Left lobe of liver (tissue), 2 donors: ENCODE measurements at regions not wholly inside any gene's neighbourhood (a gene's known extent, or its start where the extent isn't known, plus 50 kb on each side); places are given as distances from the start of the nearest gene placed in this dataset.
"Not testable (repeated sequence)": the region's sequence is repeated elsewhere in the genome, so short reads cannot be mapped to it uniquely, and the experiment has no call there.

Experiments
- ATAC-seq: fragments of 200-7000 bp; cut with Tn5 transposase; one replicate; pipeline ENCODE4 v1.9.1; 2020; ENCODE audit warnings: mild to moderate bottlenecking, moderate library complexity
- DNase-seq: peaks from one replicate; pipeline ENCODE4 v3.0.0-alpha.2; 2020; ENCODE audit warnings: low spot score
- donor health status: DM: no; HTN: no; CAD: no; lungs with moderate emphysema.
- donor health status: DM: no; HTN: yes; CAD: no.

- DNase-seq: no peak
- no peak for ATAC-seq
Measured at GRCh38 chr11:23429569-23429968, 569.3 kb upstream of the CCDC179 start.

- ATAC-seq (no peak), DNase-seq (no peak)
Measured at GRCh38 chr11:23453522-23453921, 593.2 kb upstream of the CCDC179 start.

GRCh38 chr11:23455321-23455891, 595.1 kb upstream of the CCDC179 start:
- ATAC-seq (no peak), DNase-seq (no peak)

- no peak for ATAC-seq
- no peak for DNase-seq
Measured at GRCh38 chr11:23457641-23458040, 597.4 kb upstream of the CCDC179 start.

GRCh38 chr11:23471878-23472277, 611.6 kb upstream of the CCDC179 start:
- DNase-seq: no peak
- no peak for ATAC-seq

- DNase-seq: no peak
- ATAC-seq: no peak
Measured at GRCh38 chr11:23473782-23474181, 613.5 kb upstream of the CCDC179 start.

- no peak for ATAC-seq
- no peak for DNase-seq
Measured at GRCh38 chr11:23480736-23481135, 620.5 kb upstream of the CCDC179 start.

GRCh38 chr11:23484146-23484545, 623.9 kb upstream of the CCDC179 start:
- ATAC-seq, DNase-seq: not testable (repeated sequence)

- not testable (repeated sequence) for DNase-seq, ATAC-seq
Measured at GRCh38 chr11:23484618-23485017, 624.3 kb upstream of the CCDC179 start.

GRCh38 chr11:23490557-23491235, 630.4 kb upstream of the CCDC179 start:
- DNase-seq (no peak), ATAC-seq (no peak)

GRCh38 chr11:23494981-23495380, 634.7 kb upstream of the CCDC179 start:
- no peak for DNase-seq
- ATAC-seq: no peak

- ATAC-seq (no peak), DNase-seq (no peak)
Measured at GRCh38 chr11:23496340-23496739, 636.1 kb upstream of the CCDC179 start.

GRCh38 chr11:23497040-23497439, 636.8 kb upstream of the CCDC179 start:
- no peak for DNase-seq
- no peak for ATAC-seq

GRCh38 chr11:23502389-23502788, 642.1 kb upstream of the CCDC179 start:
- no peak for DNase-seq
- no peak for ATAC-seq

GRCh38 chr11:23502826-23503225, 642.6 kb upstream of the CCDC179 start:
- ATAC-seq (no peak), DNase-seq (no peak)

- ATAC-seq (no peak), DNase-seq (no peak)
Measured at GRCh38 chr11:23509023-23509422, 648.7 kb upstream of the CCDC179 start.

- ATAC-seq (no peak), DNase-seq (no peak)
Measured at GRCh38 chr11:23509821-23510220, 649.5 kb upstream of the CCDC179 start.

- DNase-seq (no peak), ATAC-seq (no peak)
Measured at GRCh38 chr11:23519194-23519593, 658.9 kb upstream of the CCDC179 start.

GRCh38 chr11:23520226-23520960, 660.1 kb upstream of the CCDC179 start:
- ATAC-seq (no peak), DNase-seq (no peak)

- DNase-seq (no peak), ATAC-seq (no peak)
Measured at GRCh38 chr11:23536907-23537306, 676.6 kb upstream of the CCDC179 start.

- ATAC-seq: no peak
Measured at GRCh38 chr11:23539556-23539955, 679.3 kb upstream of the CCDC179 start.

GRCh38 chr11:23540101-23540561, 679.9 kb upstream of the CCDC179 start:
- ATAC-seq (peak; percentile 97), DNase-seq (no peak)

More at GRCh38 chr11:23539556-23539955, 679.3 kb upstream of the CCDC179 start:
- no peak for DNase-seq
